Kidney (tissue), 13 donors: ENCODE measurements at regions not wholly inside any gene's neighbourhood (a gene's known extent, or its start where the extent isn't known, plus 50 kb on each side); places are given as distances from the start of the nearest gene placed in this dataset.

Experiments used
- DNase-seq, 5 donors: peaks; one replicate each; pipeline ENCODE4 v3.0.0-alpha.2; 2013 to 2020
- FAIRE-seq: peaks from 2 replicates; lab custom pipeline; 2012; peaks lifted over from hg19 to GRCh38; lab: Jason Lieb, UNC
- H3K27ac ChIP-seq, 2 donors: one replicate each; pipeline ENCODE4 v1.7.0; 2013; ENCODE audit warnings: low read depth in 2 of 2, low read length in 2 of 2, inconsistent platforms in 1 of 2
- H3K27me3 ChIP-seq: one replicate; pipeline ENCODE4 v1.7.1; 2013; ENCODE audit warnings: low read length, inconsistent platforms; ENCODE audit not compliant: control insufficient read depth, insufficient read depth
- H3K36me3 ChIP-seq, 3 donors: one replicate each; pipeline versions ENCODE4 v1.7.0 to v1.7.1; 2013; ENCODE audit warnings: low read length in 3 of 3, control low read depth in 1 of 3, inconsistent platforms in 1 of 3; ENCODE audit not compliant: insufficient read depth in 3 of 3, control insufficient read depth in 2 of 3
- H3K4me1 ChIP-seq, 3 donors: one replicate each; pipeline versions ENCODE4 v1.7.0 to v1.7.1; 2013; ENCODE audit warnings: low read length in 3 of 3, inconsistent platforms in 1 of 3, low read depth in 1 of 3; ENCODE audit not compliant: control insufficient read depth in 2 of 3, insufficient read depth in 2 of 3
- H3K4me3 ChIP-seq, 3 donors: one replicate each; pipeline versions ENCODE4 v1.7.0 to v1.8.1; 2013; ENCODE audit warnings: low read length in 3 of 3, control low read depth in 1 of 3, inconsistent platforms in 1 of 3
- H3K9ac ChIP-seq, 3 donors: one replicate each; pipeline versions ENCODE4 v1.7.0 to v1.7.1; 2013; ENCODE audit warnings: low read length in 3 of 3, control low read depth in 1 of 3, inconsistent platforms in 1 of 3
- H3K9me3 ChIP-seq, 3 donors: one replicate each; pipeline versions ENCODE4 v1.7.0 to v1.7.1; 2013; ENCODE audit warnings: low read length in 3 of 3, control low read depth in 1 of 3, inconsistent platforms in 1 of 3; ENCODE audit not compliant: control insufficient read depth in 2 of 3, insufficient read depth in 1 of 3
- intact Hi-C: fragments of 100-400 bp; cut with DNase I; formaldehyde crosslinking; loops from one replicate; pipeline ENCODE4 v1.11.1; 2022
- TF ChIP-seq, protein P1 (sequence below): IDR thresholded peaks from 3 replicates; pipeline ENCODE4 v1.5.1; 2012; ENCODE audit warnings: mild to moderate bottlenecking, moderate library complexity, borderline replicate concordance; ENCODE audit not compliant: insufficient read depth; ENCODE audit errors: extremely low read depth
- donor health status: control.
- donor health status: control.
- donor health status: control.
- donor health status: control.
- donor health status: control.
- donor health status: DM: yes; HTN: yes; CAD: no.
- donor health status: Normal renal cell carcinoma (clear cell type).

DNA sequence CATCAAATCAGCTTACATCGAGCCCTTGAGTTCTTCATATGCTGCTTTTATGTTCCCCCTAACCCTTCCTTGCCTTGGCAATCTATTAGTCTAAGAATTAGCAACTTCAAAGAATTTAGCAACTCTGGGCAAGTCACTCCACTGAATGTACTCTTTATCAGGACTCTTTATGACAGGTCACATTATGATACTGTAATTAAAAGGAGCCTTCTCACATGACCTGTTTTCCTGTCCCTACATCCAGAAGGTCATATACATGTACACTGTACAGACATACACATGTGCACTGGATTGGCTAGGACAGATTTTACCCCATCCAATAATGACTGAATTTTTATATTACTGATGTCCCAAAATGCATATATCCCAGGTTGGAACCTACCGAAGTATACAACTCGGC is 463.1 kb downstream of the SHQ1 start:
- Histone ChIP-seq H3K27ac (no peak overlapping the region), H3K4me3 (no peak overlapping the region), H3K27me3 (no peaks in the 10 kb centered on the region), H3K4me1 (peaks cover 0 to 22% (median 16%) of the 10 kb centered on the region in 3 donors), H3K36me3 (no peaks in the 10 kb centered on the region), H3K9ac (no peak overlapping the region), H3K9me3 (no peaks in the 10 kb centered on the region)
- no peak for DNase-seq
- no peak for FAIRE-seq
- intact Hi-C loops: no loop called here
- TF ChIP-seq, protein P1, sequence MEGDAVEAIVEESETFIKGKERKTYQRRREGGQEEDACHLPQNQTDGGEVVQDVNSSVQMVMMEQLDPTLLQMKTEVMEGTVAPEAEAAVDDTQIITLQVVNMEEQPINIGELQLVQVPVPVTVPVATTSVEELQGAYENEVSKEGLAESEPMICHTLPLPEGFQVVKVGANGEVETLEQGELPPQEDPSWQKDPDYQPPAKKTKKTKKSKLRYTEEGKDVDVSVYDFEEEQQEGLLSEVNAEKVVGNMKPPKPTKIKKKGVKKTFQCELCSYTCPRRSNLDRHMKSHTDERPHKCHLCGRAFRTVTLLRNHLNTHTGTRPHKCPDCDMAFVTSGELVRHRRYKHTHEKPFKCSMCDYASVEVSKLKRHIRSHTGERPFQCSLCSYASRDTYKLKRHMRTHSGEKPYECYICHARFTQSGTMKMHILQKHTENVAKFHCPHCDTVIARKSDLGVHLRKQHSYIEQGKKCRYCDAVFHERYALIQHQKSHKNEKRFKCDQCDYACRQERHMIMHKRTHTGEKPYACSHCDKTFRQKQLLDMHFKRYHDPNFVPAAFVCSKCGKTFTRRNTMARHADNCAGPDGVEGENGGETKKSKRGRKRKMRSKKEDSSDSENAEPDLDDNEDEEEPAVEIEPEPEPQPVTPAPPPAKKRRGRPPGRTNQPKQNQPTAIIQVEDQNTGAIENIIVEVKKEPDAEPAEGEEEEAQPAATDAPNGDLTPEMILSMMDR: no peak

DNA sequence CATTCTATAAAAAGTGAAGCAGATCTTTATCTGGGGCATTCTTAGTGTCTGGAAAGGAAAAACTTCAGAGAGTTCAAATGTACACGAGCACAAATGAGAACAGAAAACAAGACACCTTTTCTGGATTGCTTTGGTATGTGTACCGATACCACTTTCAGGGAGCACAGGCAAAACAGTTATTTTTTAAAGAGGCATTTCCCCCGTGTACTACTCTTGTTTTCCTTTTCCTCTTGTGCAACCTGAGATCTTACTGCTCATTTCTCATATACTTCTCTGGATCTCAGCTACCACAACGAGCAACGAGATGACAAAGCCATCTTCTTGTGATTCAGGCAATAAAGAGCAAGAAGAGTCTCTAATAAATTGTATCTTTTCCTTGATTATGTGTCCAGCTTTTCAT is 463.6 kb downstream of the SHQ1 start:
- Histone ChIP-seq H3K4me3 (no peak overlapping the region), H3K36me3 (no peaks in the 10 kb centered on the region), H3K27ac (no peak overlapping the region), H3K9ac (no peak overlapping the region), H3K27me3 (no peaks in the 10 kb centered on the region), H3K4me1 (peaks cover 0 to 22% (median 16%) of the 10 kb centered on the region in 3 donors), H3K9me3 (no peaks in the 10 kb centered on the region)
- FAIRE-seq: no peak
- TF ChIP-seq, protein P1: no peak
- intact Hi-C loops: no loop called here
- DNase-seq: no peak

DNA sequence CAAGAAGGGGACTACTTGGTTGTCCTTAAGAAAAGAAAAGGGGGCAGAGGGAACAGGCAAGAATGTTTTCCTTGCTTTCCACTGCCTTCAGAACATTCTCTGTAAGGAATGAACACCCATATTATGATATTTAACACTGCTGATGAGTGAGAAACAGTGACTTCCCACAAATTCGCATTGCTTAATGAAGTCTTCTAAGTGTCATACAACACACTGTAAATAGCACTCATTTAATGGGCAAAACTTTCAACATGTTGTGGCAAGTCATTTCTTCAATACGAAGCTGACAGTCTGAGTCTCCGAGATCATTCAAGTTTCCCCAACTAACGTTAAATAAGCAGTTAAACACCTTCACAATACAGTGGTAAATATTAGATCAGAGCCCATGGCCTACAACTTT is 464.4 kb downstream of the SHQ1 start:
- no peaks in the 10 kb centered on the region for H3K27me3 ChIP-seq
- no peaks in the 10 kb centered on the region for H3K9me3 ChIP-seq
- H3K27ac ChIP-seq: no peak overlapping the region
- no peaks in the 10 kb centered on the region for H3K36me3 ChIP-seq
- no peak overlapping the region for H3K9ac ChIP-seq
- no peak for FAIRE-seq
- H3K4me3 ChIP-seq: no peak overlapping the region
- intact Hi-C loops: no loop called here
- DNase-seq: no peak
- H3K4me1 ChIP-seq: peaks cover 0 to 22% (median 16%) of the 10 kb centered on the region in 3 donors
- TF ChIP-seq, protein P1: no peak

DNA sequence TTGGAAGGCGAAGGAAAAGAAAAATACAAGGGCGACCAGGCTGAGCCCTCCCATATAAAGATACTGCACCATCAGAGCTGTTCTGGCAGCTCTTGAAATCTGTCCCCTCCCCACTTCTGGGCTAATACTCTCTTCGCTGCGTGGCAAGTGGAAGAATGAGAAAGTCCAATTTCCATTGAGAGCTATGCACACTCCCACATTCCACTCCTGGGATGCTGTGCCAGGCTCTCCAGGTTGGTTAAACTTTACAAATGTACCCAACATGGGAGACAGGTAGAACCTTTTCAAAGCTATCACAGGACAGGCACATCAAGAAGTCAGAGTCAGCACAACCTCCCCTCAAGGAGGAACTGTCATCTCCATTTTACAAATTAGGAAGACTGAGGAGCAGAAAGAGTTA is 465.0 kb downstream of the SHQ1 start:
- intact Hi-C loops: no loop called here
- H3K9ac ChIP-seq: no peak overlapping the region
- H3K36me3 ChIP-seq: peaks cover 0 to 6% (median 5%) of the 10 kb centered on the region in 3 donors
- TF ChIP-seq, protein P1: no peak
- H3K4me1 ChIP-seq: peaks cover 0 to 22% (median 16%) of the 10 kb centered on the region in 3 donors
- H3K27me3 ChIP-seq: no peaks in the 10 kb centered on the region
- no peaks in the 10 kb centered on the region for H3K9me3 ChIP-seq
- DNase-seq (no peak), FAIRE-seq (no peak)
- H3K27ac ChIP-seq: no peak overlapping the region
- H3K4me3 ChIP-seq: no peak overlapping the region
